ENCODE measurements at regions not wholly inside any gene's neighbourhood (a gene's known extent, or its start where the extent isn't known, plus 50 kb on each side); places are given as distances from the start of the nearest gene placed in this dataset.

DNA sequence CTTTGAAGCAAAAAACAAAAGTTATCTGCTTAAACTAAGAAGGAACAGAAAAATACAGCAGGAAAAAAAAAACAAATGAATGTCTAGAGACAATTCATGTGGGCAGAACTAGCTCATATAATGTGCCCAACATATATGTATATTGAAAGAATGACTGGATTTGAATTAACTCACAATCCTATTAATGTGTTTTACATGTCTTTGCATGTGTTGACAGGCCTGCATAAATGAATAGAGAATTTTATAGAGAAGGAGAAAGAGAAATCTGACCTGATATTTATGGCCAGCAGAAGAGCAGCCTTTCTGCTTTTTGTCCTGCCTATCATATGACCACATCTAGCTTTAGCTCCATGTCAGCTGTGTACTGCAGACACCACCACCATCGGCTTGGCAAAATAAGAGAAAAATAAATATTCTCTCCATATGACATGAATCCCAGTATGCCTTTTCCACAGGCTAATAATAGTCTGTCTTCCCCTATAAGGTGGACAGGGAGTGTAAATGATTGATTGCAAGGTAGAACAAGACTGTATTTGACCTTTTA lies 171.5 kb upstream of the PALMD start:
- no peak overlapping the region for H3K4me3 Mint-ChIP-seq
- DNase-seq (ENCODE audit: low spot score): no peak
- H3K9me3 Mint-ChIP-seq: peaks cover 9% of the 10 kb centered on the region
- CTCF ChIA-PET: no interaction called here
- no peak overlapping the region for H3K27ac Mint-ChIP-seq
- POLR2A ChIA-PET: no interaction called here
- H3K36me3 Mint-ChIP-seq: no peaks in the 10 kb centered on the region; the same call in 1 of the 2 replicates
- no peak for ATAC-seq
- H3K4me1 Mint-ChIP-seq: peaks cover 4% of the 10 kb centered on the region
- no peak for TF ChIP-seq NFYB (CRISPR knock-in tag; conservative IDR thresholded peaks at IDR 0.05; ENCODE audit: low read depth)
- TF ChIP-seq NFATC4 (CRISPR knock-in tag; IDR thresholded peaks at IDR 0.05): no peak
- no peak for TF ChIP-seq ELF4 (CRISPR knock-in tag; IDR thresholded peaks at IDR 0.05; ENCODE audit: low read depth)
- TF ChIP-seq ZNF263 (CRISPR knock-in tag; IDR thresholded peaks at IDR 0.05; ENCODE audit: low read depth): no peak
- no peak for TF ChIP-seq NR2C2 (CRISPR knock-in tag; IDR thresholded peaks at IDR 0.05)
- no peak for TF ChIP-seq ZNF121 (CRISPR knock-in tag; IDR thresholded peaks at IDR 0.05)
- TF ChIP-seq, protein P1, sequence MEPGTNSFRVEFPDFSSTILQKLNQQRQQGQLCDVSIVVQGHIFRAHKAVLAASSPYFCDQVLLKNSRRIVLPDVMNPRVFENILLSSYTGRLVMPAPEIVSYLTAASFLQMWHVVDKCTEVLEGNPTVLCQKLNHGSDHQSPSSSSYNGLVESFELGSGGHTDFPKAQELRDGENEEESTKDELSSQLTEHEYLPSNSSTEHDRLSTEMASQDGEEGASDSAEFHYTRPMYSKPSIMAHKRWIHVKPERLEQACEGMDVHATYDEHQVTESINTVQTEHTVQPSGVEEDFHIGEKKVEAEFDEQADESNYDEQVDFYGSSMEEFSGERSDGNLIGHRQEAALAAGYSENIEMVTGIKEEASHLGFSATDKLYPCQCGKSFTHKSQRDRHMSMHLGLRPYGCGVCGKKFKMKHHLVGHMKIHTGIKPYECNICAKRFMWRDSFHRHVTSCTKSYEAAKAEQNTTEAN (CRISPR knock-in tag; IDR thresholded peaks at IDR 0.05): no peak
- H3K27me3 Mint-ChIP-seq (ENCODE audit: low read depth): no peaks in the 10 kb centered on the region

DNA sequence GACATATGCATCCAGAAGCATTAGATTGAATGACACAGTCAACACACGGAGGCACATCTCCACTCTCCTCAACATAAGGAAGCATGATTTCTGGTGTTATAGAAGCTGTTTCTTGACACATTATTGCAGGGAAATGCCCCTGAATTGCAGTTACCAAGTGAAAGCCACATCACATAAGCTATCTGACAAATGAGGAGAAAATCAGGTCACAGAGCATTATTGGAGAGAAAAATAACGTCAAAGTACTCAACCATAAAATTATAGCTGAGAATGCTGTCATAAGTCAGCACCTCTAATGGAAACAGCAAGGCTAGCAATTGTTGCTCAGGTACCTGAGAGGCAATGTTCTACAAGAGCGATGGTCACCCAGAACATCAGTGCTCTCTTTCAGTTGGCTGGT lies 169.9 kb upstream of the PALMD start:
- no peak for DNase-seq (ENCODE audit: low spot score)
- TF ChIP-seq ETV6 (CRISPR knock-in tag; IDR thresholded peaks at IDR 0.05) (no peak), TP53 (CRISPR knock-in tag; IDR thresholded peaks at IDR 0.05) (no peak), CBFB (CRISPR knock-in tag; IDR thresholded peaks at IDR 0.05; ENCODE audit: low read depth) (no peak)
- TF ChIP-seq, protein P2, sequence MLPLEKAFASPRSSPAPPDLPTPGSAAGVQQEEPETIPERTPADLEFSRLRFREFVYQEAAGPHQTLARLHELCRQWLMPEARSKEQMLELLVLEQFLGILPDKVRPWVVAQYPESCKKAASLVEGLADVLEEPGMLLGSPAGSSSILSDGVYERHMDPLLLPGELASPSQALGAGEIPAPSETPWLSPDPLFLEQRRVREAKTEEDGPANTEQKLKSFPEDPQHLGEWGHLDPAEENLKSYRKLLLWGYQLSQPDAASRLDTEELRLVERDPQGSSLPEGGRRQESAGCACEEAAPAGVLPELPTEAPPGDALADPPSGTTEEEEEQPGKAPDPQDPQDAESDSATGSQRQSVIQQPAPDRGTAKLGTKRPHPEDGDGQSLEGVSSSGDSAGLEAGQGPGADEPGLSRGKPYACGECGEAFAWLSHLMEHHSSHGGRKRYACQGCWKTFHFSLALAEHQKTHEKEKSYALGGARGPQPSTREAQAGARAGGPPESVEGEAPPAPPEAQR (CRISPR knock-in tag; IDR thresholded peaks at IDR 0.05): no peak
- TF ChIP-seq, protein P3, sequence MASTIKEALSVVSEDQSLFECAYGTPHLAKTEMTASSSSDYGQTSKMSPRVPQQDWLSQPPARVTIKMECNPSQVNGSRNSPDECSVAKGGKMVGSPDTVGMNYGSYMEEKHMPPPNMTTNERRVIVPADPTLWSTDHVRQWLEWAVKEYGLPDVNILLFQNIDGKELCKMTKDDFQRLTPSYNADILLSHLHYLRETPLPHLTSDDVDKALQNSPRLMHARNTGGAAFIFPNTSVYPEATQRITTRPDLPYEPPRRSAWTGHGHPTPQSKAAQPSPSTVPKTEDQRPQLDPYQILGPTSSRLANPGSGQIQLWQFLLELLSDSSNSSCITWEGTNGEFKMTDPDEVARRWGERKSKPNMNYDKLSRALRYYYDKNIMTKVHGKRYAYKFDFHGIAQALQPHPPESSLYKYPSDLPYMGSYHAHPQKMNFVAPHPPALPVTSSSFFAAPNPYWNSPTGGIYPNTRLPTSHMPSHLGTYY (CRISPR knock-in tag; IDR thresholded peaks at IDR 0.05): no peak
- TF ChIP-seq, protein P4, sequence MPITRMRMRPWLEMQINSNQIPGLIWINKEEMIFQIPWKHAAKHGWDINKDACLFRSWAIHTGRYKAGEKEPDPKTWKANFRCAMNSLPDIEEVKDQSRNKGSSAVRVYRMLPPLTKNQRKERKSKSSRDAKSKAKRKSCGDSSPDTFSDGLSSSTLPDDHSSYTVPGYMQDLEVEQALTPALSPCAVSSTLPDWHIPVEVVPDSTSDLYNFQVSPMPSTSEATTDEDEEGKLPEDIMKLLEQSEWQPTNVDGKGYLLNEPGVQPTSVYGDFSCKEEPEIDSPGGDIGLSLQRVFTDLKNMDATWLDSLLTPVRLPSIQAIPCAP (CRISPR knock-in tag; IDR thresholded peaks at IDR 0.05): no peak
- TF ChIP-seq, protein P5, sequence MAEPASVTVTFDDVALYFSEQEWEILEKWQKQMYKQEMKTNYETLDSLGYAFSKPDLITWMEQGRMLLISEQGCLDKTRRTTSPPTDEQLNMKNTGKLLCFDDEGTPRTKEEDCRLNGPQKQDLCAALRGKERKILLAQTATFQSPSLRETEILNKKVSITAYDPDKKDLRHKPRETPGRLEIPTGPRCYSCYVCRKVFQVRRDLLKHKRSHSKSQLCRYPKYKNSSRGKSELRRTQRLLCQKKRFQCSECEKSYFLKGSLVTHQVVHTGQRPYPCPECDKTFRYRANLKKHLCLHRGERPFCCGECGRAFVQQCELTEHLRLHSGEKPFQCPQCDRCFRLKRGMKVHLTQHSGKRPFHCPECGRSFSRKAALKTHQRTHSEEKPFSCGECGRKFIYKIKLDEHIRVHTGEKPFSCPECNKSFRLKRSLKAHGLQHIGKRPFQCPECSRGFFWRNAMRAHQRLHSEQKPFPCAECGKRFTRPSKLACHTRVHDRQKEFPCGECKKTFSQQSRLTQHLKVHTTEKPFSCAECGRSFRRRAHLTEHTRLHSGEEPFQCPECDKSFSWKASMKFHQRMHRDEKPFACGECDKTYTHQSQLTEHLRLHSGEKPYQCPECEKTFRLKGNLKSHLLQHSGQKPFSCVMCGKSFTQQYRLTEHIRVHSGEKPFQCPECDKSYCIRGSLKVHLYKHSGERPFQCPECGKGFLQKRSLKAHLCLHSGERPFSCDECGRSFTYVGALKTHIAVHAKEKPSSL (CRISPR knock-in tag; conservative IDR thresholded peaks at IDR 0.05): no peak
- no peaks in the 10 kb centered on the region; the same call in 1 of the 2 replicates for H3K36me3 Mint-ChIP-seq
- H3K4me1 Mint-ChIP-seq: no peaks in the 10 kb centered on the region
- no peak for ATAC-seq
- peaks cover 9% of the 10 kb centered on the region for H3K9me3 Mint-ChIP-seq
- H3K27me3 Mint-ChIP-seq (ENCODE audit: low read depth): no peaks in the 10 kb centered on the region
- CTCF ChIA-PET: no interaction called here
- H3K27ac Mint-ChIP-seq: no peak overlapping the region
- H3K4me3 Mint-ChIP-seq: no peak overlapping the region
- POLR2A ChIA-PET: no interaction called here

DNA sequence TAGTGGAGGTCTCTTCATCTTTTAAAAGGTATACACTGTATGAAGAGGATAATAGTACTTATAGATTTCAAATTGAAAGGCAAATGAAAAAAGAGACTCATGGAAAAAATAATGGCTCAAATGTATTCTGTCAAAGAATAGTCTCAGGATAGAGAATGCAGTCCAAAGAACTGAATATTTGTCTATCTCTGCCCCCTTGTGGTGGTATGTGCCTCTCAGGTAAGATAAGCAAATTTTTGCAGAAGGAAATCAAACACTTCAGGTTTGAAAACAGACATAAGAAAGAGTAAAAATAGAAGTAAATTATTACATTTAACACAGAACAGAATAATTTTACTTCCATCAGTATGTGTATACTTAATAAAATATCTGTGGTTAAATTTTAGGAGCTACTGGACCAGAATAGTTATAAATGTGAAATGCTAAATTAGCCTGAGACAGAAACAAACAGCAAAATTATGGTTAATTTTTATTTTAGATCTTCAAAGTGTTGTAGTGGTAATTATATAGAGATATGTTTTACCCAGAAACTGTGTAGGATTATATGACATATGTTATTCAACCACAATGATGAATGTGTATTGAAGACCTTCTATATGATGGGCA lies 164.4 kb upstream of the PALMD start:
- Mint-ChIP-seq H3K9me3 (peaks cover 16% of the 10 kb centered on the region), H3K27ac (no peak overlapping the region), H3K27me3 (ENCODE audit: low read depth) (no peaks in the 10 kb centered on the region), H3K4me1 (no peaks in the 10 kb centered on the region), H3K4me3 (no peak overlapping the region), H3K36me3 (peaks cover 4% of the 10 kb centered on the region)
- POLR2A ChIA-PET: no interaction called here
- CTCF ChIA-PET: interaction anchor here (0.8 to 1.6 kb wide), 5 partner anchors 8 to 301 kb away, joined by 3 to 10 read pairs (median 4); no protein-coding TSS in a partner anchor
- DNase-seq (ENCODE audit: low spot score) (peak; percentile 25), ATAC-seq (peak; percentile 55)
- TF ChIP-seq, protein P6, sequence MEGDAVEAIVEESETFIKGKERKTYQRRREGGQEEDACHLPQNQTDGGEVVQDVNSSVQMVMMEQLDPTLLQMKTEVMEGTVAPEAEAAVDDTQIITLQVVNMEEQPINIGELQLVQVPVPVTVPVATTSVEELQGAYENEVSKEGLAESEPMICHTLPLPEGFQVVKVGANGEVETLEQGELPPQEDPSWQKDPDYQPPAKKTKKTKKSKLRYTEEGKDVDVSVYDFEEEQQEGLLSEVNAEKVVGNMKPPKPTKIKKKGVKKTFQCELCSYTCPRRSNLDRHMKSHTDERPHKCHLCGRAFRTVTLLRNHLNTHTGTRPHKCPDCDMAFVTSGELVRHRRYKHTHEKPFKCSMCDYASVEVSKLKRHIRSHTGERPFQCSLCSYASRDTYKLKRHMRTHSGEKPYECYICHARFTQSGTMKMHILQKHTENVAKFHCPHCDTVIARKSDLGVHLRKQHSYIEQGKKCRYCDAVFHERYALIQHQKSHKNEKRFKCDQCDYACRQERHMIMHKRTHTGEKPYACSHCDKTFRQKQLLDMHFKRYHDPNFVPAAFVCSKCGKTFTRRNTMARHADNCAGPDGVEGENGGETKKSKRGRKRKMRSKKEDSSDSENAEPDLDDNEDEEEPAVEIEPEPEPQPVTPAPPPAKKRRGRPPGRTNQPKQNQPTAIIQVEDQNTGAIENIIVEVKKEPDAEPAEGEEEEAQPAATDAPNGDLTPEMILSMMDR (IDR thresholded peaks at IDR 0.05): peak; percentile 54
- TF ChIP-seq, protein P7, sequence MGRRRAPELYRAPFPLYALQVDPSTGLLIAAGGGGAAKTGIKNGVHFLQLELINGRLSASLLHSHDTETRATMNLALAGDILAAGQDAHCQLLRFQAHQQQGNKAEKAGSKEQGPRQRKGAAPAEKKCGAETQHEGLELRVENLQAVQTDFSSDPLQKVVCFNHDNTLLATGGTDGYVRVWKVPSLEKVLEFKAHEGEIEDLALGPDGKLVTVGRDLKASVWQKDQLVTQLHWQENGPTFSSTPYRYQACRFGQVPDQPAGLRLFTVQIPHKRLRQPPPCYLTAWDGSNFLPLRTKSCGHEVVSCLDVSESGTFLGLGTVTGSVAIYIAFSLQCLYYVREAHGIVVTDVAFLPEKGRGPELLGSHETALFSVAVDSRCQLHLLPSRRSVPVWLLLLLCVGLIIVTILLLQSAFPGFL (CRISPR knock-in tag; IDR thresholded peaks at IDR 0.05; ENCODE audit: borderline replicate concordance): no peak

Measured in WTC11 (cell line).